ENCODE measurements at regions not wholly inside any gene's neighbourhood (a gene's known extent, or its start where the extent isn't known, plus 50 kb on each side); places are given as distances from the start of the nearest gene placed in this dataset.

GRCh38 chr1:232287676-232288569, 342.0 kb downstream of the SIPA1L2 start:
- Histone ChIP-seq H3K36me3 (ENCODE audit: control insufficient read depth, insufficient read depth, low read length) (no peaks in the 10 kb centered on the region), H3K27me3 (replicated peaks; ENCODE audit: control insufficient read depth, insufficient read depth, low read length) (no peaks in the 10 kb centered on the region; the same call in 1 of the 2 replicates), H3K4me3 (replicated peaks; ENCODE audit: low read depth, low read length) (no peak overlapping the region)
- no peak for DNase-seq (ENCODE audit: extremely low read depth, insufficient read length)
- TF ChIP-seq CTCF (IDR thresholded peaks at IDR 0.05; ENCODE audit: insufficient read depth, low read length, poor library complexity, severe bottlenecking) = no peak

GRCh38 chr1:232285138-232285537, 344.8 kb downstream of the SIPA1L2 start:
- DNase-seq (ENCODE audit: extremely low read depth, insufficient read length) = no peak
- Histone ChIP-seq H3K4me3 (replicated peaks; ENCODE audit: low read depth, low read length) (no peak overlapping the region), H3K36me3 (ENCODE audit: control insufficient read depth, insufficient read depth, low read length) (no peaks in the 10 kb centered on the region), H3K27me3 (replicated peaks; ENCODE audit: control insufficient read depth, insufficient read depth, low read length) (no peaks in the 10 kb centered on the region)
- TF ChIP-seq CTCF (IDR thresholded peaks at IDR 0.05; ENCODE audit: insufficient read depth, low read length, poor library complexity, severe bottlenecking) = no peak

- TF ChIP-seq CTCF (IDR thresholded peaks at IDR 0.05; ENCODE audit: insufficient read depth, low read length, poor library complexity, severe bottlenecking) = no peak
- Histone ChIP-seq H3K4me3 (replicated peaks; ENCODE audit: low read depth, low read length) (no peak overlapping the region), H3K27me3 (replicated peaks; ENCODE audit: control insufficient read depth, insufficient read depth, low read length) (peaks cover under 1% of the 10 kb centered on the region; the same call in 1 of the 2 replicates), H3K36me3 (ENCODE audit: control insufficient read depth, insufficient read depth, low read length) (no peaks in the 10 kb centered on the region)
- DNase-seq (ENCODE audit: extremely low read depth, insufficient read length) = no peak
Observed at GRCh38 chr1:232283864-232284263, 346.1 kb downstream of the SIPA1L2 start.

GRCh38 chr1:232282498-232282897, 347.4 kb downstream of the SIPA1L2 start:
- TF ChIP-seq CTCF (IDR thresholded peaks at IDR 0.05; ENCODE audit: insufficient read depth, low read length, poor library complexity, severe bottlenecking) = no peak
- H3K4me3 ChIP-seq (replicated peaks; ENCODE audit: low read depth, low read length) = no peak overlapping the region
- H3K27me3 ChIP-seq (replicated peaks; ENCODE audit: control insufficient read depth, insufficient read depth, low read length) = peaks cover 3% of the 10 kb centered on the region
- DNase-seq (ENCODE audit: extremely low read depth, insufficient read length) = no peak
- no peaks in the 10 kb centered on the region for H3K36me3 ChIP-seq (ENCODE audit: control insufficient read depth, insufficient read depth, low read length)

- H3K4me3 ChIP-seq (replicated peaks; ENCODE audit: low read depth, low read length) = no peak overlapping the region
- DNase-seq (ENCODE audit: extremely low read depth, insufficient read length) = no peak
- TF ChIP-seq CTCF (IDR thresholded peaks at IDR 0.05; ENCODE audit: insufficient read depth, low read length, poor library complexity, severe bottlenecking) = no peak
- H3K36me3 ChIP-seq (ENCODE audit: control insufficient read depth, insufficient read depth, low read length) = no peaks in the 10 kb centered on the region
- peaks cover 3% of the 10 kb centered on the region for H3K27me3 ChIP-seq (replicated peaks; ENCODE audit: control insufficient read depth, insufficient read depth, low read length)
Observed at GRCh38 chr1:232280910-232281309, 349.0 kb downstream of the SIPA1L2 start.

Measured in GM06990 (cell line).